HG02973 (cell line): ENCODE measurements at regions not wholly inside any gene's neighbourhood (a gene's known extent, or its start where the extent isn't known, plus 50 kb on each side); places are given as distances from the start of the nearest gene placed in this dataset.

Experiments
- ATAC-seq: cut with Tn5 transposase; IDR thresholded peaks from one replicate; pipeline ENCODE4 v1.9.1; 2021; ENCODE audit warnings: moderate library complexity; ENCODE audit not compliant: unreplicated experiment

GRCh38 chr19:28981994-28982393, 231.0 kb downstream of the UQCRFS1 start:
- ATAC-seq, result no peak

- ATAC-seq, result no peak
Observed at GRCh38 chr19:28981518-28981917, 231.4 kb downstream of the UQCRFS1 start.

- no peak for ATAC-seq
Observed at GRCh38 chr19:28980236-28980868, 232.6 kb downstream of the UQCRFS1 start.

GRCh38 chr19:28977826-28978225, 235.1 kb downstream of the UQCRFS1 start:
- no peak for ATAC-seq

- no peak for ATAC-seq
Observed at GRCh38 chr19:28972058-28972852, 240.7 kb downstream of the UQCRFS1 start.

- no peak for ATAC-seq
Observed at GRCh38 chr19:28971513-28971912, 241.4 kb downstream of the UQCRFS1 start.

- ATAC-seq, result no peak
Observed at GRCh38 chr19:28971049-28971448, 241.9 kb downstream of the UQCRFS1 start.

GRCh38 chr19:28968721-28969120, 244.2 kb downstream of the UQCRFS1 start:
- no peak for ATAC-seq

GRCh38 chr19:28966737-28967399, 246.1 kb downstream of the UQCRFS1 start:
- no peak for ATAC-seq

- no peak for ATAC-seq
Observed at GRCh38 chr19:28964500-28964899, 248.5 kb downstream of the UQCRFS1 start.

GRCh38 chr19:28963486-28964250, 249.3 kb downstream of the UQCRFS1 start:
- ATAC-seq, result no peak

- ATAC-seq, result no peak
Observed at GRCh38 chr19:28961772-28962500, 251.0 kb downstream of the UQCRFS1 start.

- no peak for ATAC-seq
Observed at GRCh38 chr19:28960986-28961705, 251.8 kb downstream of the UQCRFS1 start.

- no peak for ATAC-seq
Observed at GRCh38 chr19:28960586-28960985, 252.4 kb downstream of the UQCRFS1 start.

- no peak for ATAC-seq
Observed at GRCh38 chr19:28956961-28957360, 256.0 kb downstream of the UQCRFS1 start.

GRCh38 chr19:28956421-28956820, 256.5 kb downstream of the UQCRFS1 start:
- ATAC-seq, result no peak

- no peak for ATAC-seq
Observed at GRCh38 chr19:28949535-28949934, 263.4 kb downstream of the UQCRFS1 start.

GRCh38 chr19:28949027-28949426, 263.9 kb downstream of the UQCRFS1 start:
- no peak for ATAC-seq

GRCh38 chr19:28948566-28948965, 264.4 kb downstream of the UQCRFS1 start:
- ATAC-seq, result no peak

- ATAC-seq, result no peak
Observed at GRCh38 chr19:28948026-28948425, 264.9 kb downstream of the UQCRFS1 start.
